SU-DHL-6 (cell line): ENCODE measurements at regions not wholly inside any gene's neighbourhood (a gene's known extent, or its start where the extent isn't known, plus 50 kb on each side); places are given as distances from the start of the nearest gene placed in this dataset.

Experiments
- CTCF ChIP-seq: fragments of 200-600 bp; sonication (generic); IDR thresholded peaks from one replicate; pipeline ENCODE4 v1.5.1; 2017; ENCODE audit warnings: antibody characterized with exemption, mild to moderate bottlenecking, low read length, moderate library complexity; ENCODE audit not compliant: insufficient read depth, poor library complexity, severe bottlenecking
- EZH2phosphoT487 ChIP-seq: fragments of 200-600 bp; sonication (generic), shearing (Covaris generic); conservative IDR thresholded peaks from 2 replicates; pipeline ENCODE4 v1.6.1; 2018; ENCODE audit warnings: mild to moderate bottlenecking, antibody characterized with exemption, low read length, moderate library complexity, mixed read lengths

DNA sequence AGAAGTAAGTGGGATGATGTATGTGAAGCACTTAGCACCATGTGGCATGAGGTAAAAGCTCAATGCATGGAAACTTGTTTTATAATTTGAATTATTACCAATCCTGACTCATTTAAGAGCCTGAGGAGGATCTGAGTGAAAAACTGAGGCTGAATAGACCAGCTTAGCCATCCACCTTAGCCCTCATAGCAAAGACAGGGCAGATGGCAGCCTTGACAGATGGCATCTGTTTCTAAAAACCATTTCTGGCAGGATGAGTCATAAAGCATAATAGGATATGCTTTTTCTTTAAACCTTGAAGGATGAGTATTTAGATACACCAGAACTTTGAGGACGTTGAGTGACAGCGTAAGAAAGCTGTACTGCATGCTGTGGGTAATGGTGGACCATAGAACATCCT lies 61.0 kb upstream of the NAV2 start:
- TF ChIP-seq CTCF (no peak), EZH2phosphoT487 (no peak)
